ENCODE measurements at regions not wholly inside any gene's neighbourhood (a gene's known extent, or its start where the extent isn't known, plus 50 kb on each side); places are given as distances from the start of the nearest gene placed in this dataset.

DNA sequence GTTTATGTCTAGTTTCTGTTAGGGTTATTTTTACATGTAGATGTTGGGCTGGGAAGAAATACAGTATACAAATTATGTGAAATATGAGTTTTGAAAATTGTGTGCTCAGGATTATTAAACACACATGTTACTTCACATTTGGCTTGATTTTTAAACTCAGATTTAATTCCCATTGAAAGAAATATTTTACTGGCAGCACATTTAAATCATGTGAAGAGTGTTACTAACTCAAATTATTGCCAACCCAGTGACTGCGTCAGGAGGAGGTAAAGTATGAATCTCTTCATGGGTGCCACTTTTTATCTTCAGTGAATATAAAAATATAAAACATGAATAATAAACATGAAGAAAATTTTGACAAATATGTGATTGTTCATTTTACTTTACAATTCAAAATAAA is 457.5 kb upstream of the CCDC179 start:
- TF ChIP-seq, protein P1, sequence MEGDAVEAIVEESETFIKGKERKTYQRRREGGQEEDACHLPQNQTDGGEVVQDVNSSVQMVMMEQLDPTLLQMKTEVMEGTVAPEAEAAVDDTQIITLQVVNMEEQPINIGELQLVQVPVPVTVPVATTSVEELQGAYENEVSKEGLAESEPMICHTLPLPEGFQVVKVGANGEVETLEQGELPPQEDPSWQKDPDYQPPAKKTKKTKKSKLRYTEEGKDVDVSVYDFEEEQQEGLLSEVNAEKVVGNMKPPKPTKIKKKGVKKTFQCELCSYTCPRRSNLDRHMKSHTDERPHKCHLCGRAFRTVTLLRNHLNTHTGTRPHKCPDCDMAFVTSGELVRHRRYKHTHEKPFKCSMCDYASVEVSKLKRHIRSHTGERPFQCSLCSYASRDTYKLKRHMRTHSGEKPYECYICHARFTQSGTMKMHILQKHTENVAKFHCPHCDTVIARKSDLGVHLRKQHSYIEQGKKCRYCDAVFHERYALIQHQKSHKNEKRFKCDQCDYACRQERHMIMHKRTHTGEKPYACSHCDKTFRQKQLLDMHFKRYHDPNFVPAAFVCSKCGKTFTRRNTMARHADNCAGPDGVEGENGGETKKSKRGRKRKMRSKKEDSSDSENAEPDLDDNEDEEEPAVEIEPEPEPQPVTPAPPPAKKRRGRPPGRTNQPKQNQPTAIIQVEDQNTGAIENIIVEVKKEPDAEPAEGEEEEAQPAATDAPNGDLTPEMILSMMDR (IDR thresholded peaks at IDR 0.05; ENCODE audit: insufficient read depth, low read depth, low read length), result no peak
- TF ChIP-seq EZH2 (IDR thresholded peaks at IDR 0.05; ENCODE audit: insufficient read depth, low read length), result no peak
